ENCODE measurements at regions not wholly inside any gene's neighbourhood (a gene's known extent, or its start where the extent isn't known, plus 50 kb on each side); places are given as distances from the start of the nearest gene placed in this dataset.

GRCh38 chr9:94159069-94159939, 75.0 kb downstream of the PTPDC1 start:
- DNase-seq: no peak

- no peak for DNase-seq
These were observed 76.6 kb downstream of the PTPDC1 start for GRCh38 chr9:94160594-94161501.

- no peak for DNase-seq
These were observed 77.4 kb downstream of the PTPDC1 start for GRCh38 chr9:94161673-94162072.

- DNase-seq: no peak
These were observed 80.7 kb downstream of the PTPDC1 start for GRCh38 chr9:94164806-94165549.

- DNase-seq: peak; percentile 46 to 99 (median 98)
These were observed 81.5 kb downstream of the PTPDC1 start for GRCh38 chr9:94165592-94166235.

- DNase-seq: peak; percentile 34 to 97 (median 92)
These were observed 82.1 kb downstream of the PTPDC1 start for GRCh38 chr9:94166236-94166975.

GRCh38 chr9:94166976-94167346, 82.7 kb downstream of the PTPDC1 start:
- DNase-seq: peak in 2 of 56 donors; percentile 70 to 74

- DNase-seq: no peak
These were observed 83.2 kb downstream of the PTPDC1 start for GRCh38 chr9:94167376-94167890.

- no peak for DNase-seq
These were observed 84.1 kb downstream of the PTPDC1 start for GRCh38 chr9:94168203-94169000.

GRCh38 chr9:94169968-94170367, 85.7 kb downstream of the PTPDC1 start:
- no peak for DNase-seq

GRCh38 chr9:94173632-94174031, 85.5 kb upstream of the ZNF169 start:
- no peak for DNase-seq

- no peak for DNase-seq
These were observed 84.9 kb upstream of the ZNF169 start for GRCh38 chr9:94174164-94174563.

- no peak for DNase-seq
These were observed 83.4 kb upstream of the ZNF169 start for GRCh38 chr9:94175669-94176068.

- no peak for DNase-seq
These were observed 82.5 kb upstream of the ZNF169 start for GRCh38 chr9:94176608-94177007.

GRCh38 chr9:94178927-94179326, 80.2 kb upstream of the ZNF169 start:
- DNase-seq: no peak

GRCh38 chr9:94181408-94182181, 77.5 kb upstream of the ZNF169 start:
- no peak for DNase-seq

GRCh38 chr9:94182532-94182931, 76.6 kb upstream of the ZNF169 start:
- no peak for DNase-seq

GRCh38 chr9:94183240-94183999, 75.7 kb upstream of the ZNF169 start:
- no peak for DNase-seq

Measured in amygdala (tissue), 56 donors.